ENCODE measurements at regions not wholly inside any gene's neighbourhood (a gene's known extent, or its start where the extent isn't known, plus 50 kb on each side); places are given as distances from the start of the nearest gene placed in this dataset.

- no peak for DNase-seq
Observed at GRCh38 chr22:47552541-47553205, 790.2 kb downstream of the TBC1D22A start.

DNA sequence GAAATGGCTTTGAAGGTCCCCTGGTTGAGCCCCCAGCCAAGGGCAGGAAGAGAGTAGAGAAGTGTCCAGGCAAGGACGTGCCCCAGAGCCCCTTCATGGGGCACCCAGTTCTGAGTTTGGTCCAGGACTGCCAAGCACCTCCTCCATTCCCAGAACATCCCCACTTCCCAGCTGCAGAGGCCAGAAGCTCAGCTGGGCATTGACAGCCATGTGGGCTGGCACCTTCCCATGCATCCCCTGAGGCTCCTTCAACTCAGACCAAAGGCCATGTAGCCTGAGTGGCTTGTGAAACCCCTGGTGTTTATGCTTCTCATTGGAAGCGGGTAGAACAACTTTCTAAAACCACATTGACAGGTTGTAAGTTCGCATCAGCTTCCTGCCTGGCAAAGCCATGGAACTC, 789.6 kb downstream of the TBC1D22A start:
- DNase-seq: no peak

GRCh38 chr22:47551431-47551775, 789.0 kb downstream of the TBC1D22A start:
- no peak for DNase-seq

- no peak for DNase-seq
Observed at GRCh38 chr22:47550524-47551430, 788.3 kb downstream of the TBC1D22A start.

GRCh38 chr22:47549741-47550340, 787.4 kb downstream of the TBC1D22A start:
- no peak for DNase-seq

DNA sequence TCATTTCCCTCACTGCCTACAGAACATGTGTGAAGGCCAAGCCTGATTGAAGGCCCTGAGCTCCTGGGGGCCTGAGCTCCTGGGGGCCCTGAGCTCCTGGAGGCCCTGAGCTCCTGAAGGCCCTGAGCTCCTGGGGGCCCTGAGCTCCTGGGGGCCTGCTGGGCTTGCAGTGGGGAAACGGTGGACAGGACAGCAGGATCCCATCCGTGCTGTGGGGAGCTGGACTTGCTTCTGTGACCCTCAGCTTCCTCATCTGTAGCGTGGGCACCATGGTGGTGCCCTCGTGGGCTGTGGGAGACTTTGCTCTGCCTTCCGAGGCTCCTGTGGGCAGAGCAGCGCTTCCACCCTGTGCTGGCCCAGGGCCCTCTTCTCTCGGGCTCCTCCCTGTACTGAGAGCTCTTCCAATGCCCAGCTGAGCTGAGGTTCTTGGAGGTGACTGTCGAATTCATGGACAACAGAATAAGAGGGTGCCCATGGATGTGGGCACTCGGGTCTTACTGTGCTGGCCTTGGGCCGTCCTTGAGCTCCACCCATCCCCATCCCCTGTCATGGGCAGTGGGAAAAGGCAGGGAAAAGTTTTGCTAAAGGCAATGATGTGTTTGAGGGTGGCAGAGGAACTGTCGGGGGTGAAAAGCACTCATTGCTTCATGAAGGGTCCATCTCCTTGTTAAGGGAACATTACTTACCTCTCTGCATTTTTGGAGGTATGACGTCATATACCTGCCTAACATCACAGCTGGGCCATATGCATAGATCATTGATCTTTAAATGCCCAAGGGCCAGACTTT, 786.7 kb downstream of the TBC1D22A start:
- no peak for DNase-seq

DNA sequence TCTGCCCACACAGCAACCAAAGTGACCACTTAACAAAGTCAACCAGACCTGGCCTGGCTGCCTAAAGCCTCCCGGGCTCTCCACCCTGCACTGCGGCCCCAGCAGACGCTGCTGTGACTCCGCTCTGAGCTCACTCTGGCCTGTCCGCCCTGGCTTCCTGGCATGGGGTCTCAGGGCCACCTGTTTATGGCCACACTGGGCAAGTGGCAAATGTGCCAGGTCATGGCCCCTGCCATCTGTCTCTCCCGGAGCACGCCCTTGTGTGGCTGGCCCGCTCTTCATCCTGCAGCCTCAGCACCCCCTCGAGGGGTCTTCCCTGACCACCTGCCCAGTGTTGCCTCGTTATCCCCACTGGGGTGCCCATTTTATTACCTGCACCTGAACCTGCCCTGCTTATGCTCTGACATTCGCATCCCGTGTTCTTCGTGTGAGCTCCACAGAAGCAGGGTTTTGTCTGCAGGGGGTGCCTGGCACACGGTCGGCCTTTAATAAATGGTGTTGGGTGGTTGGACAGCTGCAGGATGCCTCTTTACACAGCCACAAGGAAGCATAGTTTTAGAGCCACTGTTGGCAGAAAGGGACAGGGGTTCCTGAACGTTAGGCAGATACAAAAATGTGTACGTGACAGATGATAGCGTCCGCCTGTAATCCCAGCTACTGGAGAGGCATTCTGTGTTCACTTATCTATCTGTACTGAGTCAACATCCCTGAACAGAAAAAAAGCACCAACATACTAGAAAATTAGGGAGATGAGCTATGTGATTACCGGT, 785.6 kb downstream of the TBC1D22A start:
- DNase-seq: no peak

- no peak for DNase-seq
Observed at GRCh38 chr22:47547239-47547661, 784.8 kb downstream of the TBC1D22A start.

DNA sequence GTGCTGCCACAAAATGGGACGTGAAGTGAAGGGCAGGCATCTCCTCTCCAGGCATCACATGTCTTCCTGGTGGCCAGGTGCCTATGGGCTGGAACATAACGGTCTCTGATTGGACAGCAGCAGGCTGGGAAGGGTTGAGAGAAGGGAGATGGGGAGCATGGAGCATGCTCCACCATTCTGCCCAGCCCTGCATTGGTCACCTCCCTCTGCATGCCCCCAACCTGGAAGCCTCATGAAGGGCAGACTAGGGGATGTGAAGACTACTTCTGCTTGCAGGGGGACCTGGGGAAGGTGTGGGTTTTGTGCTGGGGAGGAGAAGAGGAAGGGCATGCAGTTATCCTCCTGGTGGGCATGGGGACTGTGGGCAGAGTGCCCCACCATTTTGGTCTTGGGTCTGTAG, 782.2 kb downstream of the TBC1D22A start:
- no peak for DNase-seq

GRCh38 chr22:47543447-47543846, 781.0 kb downstream of the TBC1D22A start:
- DNase-seq: no peak

- no peak for DNase-seq
Observed at GRCh38 chr22:47540011-47540410, 777.6 kb downstream of the TBC1D22A start.

DNA sequence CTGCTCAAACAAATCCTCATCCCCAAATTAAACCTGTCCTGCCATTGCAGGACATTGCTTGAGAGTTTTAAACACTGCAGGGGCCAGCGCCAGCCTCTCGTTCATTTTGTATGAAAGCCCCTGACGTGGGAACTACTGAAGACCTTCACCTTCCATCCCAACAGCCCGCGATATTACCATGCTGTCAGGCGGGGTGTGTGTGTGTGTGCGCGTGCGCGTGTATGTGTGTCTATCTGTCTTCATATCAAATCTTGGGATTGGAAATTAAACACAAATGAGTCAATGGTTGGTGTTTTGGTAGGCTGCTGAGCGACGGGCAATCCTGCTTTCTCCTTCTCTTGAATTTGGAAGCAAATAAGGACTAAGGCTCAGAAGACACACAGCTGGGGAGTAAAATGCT, 776.9 kb downstream of the TBC1D22A start:
- no peak for DNase-seq

DNA sequence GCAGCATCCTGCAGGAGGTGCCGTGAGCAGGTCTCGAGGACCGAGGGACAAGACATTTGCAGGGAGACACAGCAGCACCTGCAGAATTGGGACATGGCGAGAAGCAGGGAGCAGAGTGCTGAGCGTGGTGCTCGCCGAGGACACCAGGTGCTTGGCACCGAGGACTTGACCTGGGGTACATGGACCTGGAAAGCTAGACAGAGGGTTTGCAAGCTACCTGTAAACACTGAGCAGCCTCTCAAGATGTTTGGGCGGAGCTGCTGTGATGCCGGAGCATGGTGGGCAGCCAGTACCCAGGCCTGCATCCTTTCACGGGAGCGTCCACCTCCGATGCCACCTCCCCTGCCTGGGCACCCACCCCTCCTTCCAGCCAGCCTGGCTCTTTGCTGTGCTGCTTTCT, 773.2 kb downstream of the TBC1D22A start:
- no peak for DNase-seq

GRCh38 chr22:47534804-47535410, 772.5 kb downstream of the TBC1D22A start:
- no peak for DNase-seq

GRCh38 chr22:47533961-47534803, 771.7 kb downstream of the TBC1D22A start:
- DNase-seq: no peak

GRCh38 chr22:47517062-47517461, 754.6 kb downstream of the TBC1D22A start:
- DNase-seq: no peak

GRCh38 chr22:47515384-47516125, 753.1 kb downstream of the TBC1D22A start:
- DNase-seq: no peak

DNA sequence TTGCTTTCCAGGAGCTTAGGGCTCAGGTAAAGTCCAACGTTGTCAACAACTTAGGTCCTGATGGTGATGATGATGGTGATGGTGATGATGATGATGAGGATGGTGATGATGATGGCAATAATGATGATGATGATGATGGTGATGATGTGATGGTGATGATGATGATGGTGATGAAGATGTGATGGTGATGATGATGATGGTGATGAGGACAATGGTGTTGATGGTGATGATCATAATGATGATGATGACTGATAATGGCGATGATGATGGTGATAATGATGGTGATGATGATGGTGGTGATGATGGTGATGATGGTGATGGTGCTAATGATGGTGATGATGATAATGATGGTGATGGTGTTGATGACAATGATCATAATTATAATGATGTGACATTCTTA, 750.2 kb downstream of the TBC1D22A start:
- DNase-seq: no peak

- DNase-seq: no peak
Observed at GRCh38 chr22:47504962-47505361, 742.5 kb downstream of the TBC1D22A start.

GRCh38 chr22:47498969-47499495, 736.6 kb downstream of the TBC1D22A start:
- no peak for DNase-seq
